ENCODE measurements at regions not wholly inside any gene's neighbourhood (a gene's known extent, or its start where the extent isn't known, plus 50 kb on each side); places are given as distances from the start of the nearest gene placed in this dataset.
"Not testable (repeated sequence)": the region's sequence is repeated elsewhere in the genome, so short reads cannot be mapped to it uniquely, and the experiment has no call there.

DNA sequence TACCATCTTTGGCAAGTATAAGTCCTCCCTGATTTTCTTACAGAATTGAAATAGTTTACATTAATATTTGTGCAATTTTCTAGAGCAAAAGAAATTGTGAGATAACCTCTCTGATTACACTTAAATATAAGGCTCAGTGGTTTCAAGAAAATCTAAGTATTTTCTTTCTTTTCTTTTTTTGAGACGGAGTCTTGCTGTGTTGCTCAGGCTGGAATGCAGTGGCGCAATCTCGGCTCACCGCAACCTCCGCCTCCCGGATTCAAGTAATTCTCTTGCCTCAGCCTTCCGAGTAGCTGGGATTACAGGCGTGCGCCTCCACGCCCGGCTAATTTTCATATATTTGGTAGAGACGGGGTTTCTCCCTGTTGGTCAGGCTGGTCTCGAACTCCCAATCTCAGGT is 813.9 kb upstream of the SLC10A2 start:
- TF ChIP-seq, protein P1, sequence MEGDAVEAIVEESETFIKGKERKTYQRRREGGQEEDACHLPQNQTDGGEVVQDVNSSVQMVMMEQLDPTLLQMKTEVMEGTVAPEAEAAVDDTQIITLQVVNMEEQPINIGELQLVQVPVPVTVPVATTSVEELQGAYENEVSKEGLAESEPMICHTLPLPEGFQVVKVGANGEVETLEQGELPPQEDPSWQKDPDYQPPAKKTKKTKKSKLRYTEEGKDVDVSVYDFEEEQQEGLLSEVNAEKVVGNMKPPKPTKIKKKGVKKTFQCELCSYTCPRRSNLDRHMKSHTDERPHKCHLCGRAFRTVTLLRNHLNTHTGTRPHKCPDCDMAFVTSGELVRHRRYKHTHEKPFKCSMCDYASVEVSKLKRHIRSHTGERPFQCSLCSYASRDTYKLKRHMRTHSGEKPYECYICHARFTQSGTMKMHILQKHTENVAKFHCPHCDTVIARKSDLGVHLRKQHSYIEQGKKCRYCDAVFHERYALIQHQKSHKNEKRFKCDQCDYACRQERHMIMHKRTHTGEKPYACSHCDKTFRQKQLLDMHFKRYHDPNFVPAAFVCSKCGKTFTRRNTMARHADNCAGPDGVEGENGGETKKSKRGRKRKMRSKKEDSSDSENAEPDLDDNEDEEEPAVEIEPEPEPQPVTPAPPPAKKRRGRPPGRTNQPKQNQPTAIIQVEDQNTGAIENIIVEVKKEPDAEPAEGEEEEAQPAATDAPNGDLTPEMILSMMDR (IDR thresholded peaks at IDR 0.05; ENCODE audit: low read length): not testable (repeated sequence)
- not testable (repeated sequence) for TF ChIP-seq EZH2 (IDR thresholded peaks at IDR 0.05; ENCODE audit: borderline replicate concordance, low read length)
